Vagina (tissue), 2 donors: ENCODE measurements at regions not wholly inside any gene's neighbourhood (a gene's known extent, or its start where the extent isn't known, plus 50 kb on each side); places are given as distances from the start of the nearest gene placed in this dataset.

ENCODE experiments used
- DNase-seq, 2 donors: peaks; one replicate each; pipeline ENCODE4 v3.0.0-alpha.2; 2017; ENCODE audit errors: extremely low spot score in 2 of 2
- H3K27ac ChIP-seq: fragments of 200-600 bp; sonication (generic); one replicate; pipeline ENCODE4 v1.5.1; 2019
- H3K27me3 ChIP-seq: fragments of 200-600 bp; sonication (generic); one replicate; pipeline ENCODE4 v1.5.1; 2019
- H3K36me3 ChIP-seq, 2 donors: fragments of 200-600 bp; sonication (generic); one replicate each; pipeline ENCODE4 v1.5.1; 2017 to 2019
- H3K4me1 ChIP-seq: fragments of 200-600 bp; sonication (generic); one replicate; pipeline ENCODE4 v1.5.1; 2019
- H3K4me3 ChIP-seq, 2 donors: fragments of 200-600 bp; sonication (generic); 1 replicate in 1 of 2; 2 replicates in 1 of 2; pipeline ENCODE4 v1.5.1; 2016 to 2019
- H3K9me3 ChIP-seq: fragments of 200-600 bp; sonication (generic); one replicate; pipeline ENCODE4 v1.5.1; 2019
- CTCF ChIP-seq, 3 experiments: fragments of 450-650 bp in 2 of 3; fragments of 200-600 bp in 1 of 3; sonication (generic) in 1 of 3; IDR thresholded peaks; one replicate each; pipeline ENCODE4 v1.5.1; 2017 to 2019; ENCODE audit warnings: antibody characterized with exemption in 3 of 3, mild to moderate bottlenecking in 2 of 3, moderate library complexity in 2 of 3
- POLR2A ChIP-seq, 2 donors: fragments of 450-650 bp; IDR thresholded peaks; one replicate each; pipeline ENCODE4 v1.6.1; 2017; ENCODE audit warnings: antibody characterized with exemption in 2 of 2, mild to moderate bottlenecking in 2 of 2, moderate library complexity in 2 of 2
- POLR2AphosphoS5 ChIP-seq, 2 donors: sonication (generic); formaldehyde crosslinking; IDR thresholded peaks; one replicate each; pipeline ENCODE4 v1.9.0; 2017; ENCODE audit warnings: antibody characterized with exemption in 2 of 2, mild to moderate bottlenecking in 2 of 2, low read depth in 1 of 2; ENCODE audit not compliant: insufficient read depth in 1 of 2
- intact Hi-C: fragments of 100-400 bp; cut with DNase I; formaldehyde crosslinking; loops from one replicate; pipeline ENCODE4 v1.15.1; 2023

GRCh38 chr1:36743286-36744005 lies 260.7 kb upstream of the CSF3R start:
- DNase-seq = no peak
- no peaks in the 10 kb centered on the region for H3K27me3 ChIP-seq
- no peaks in the 10 kb centered on the region for H3K36me3 ChIP-seq
- TF ChIP-seq POLR2AphosphoS5 (IDR thresholded peaks at IDR 0.05; ENCODE audit: insufficient read depth in 1 of 2, low read depth in 1 of 2) = no peak
- TF ChIP-seq POLR2A (IDR thresholded peaks at IDR 0.05) = no peak
- no peak for TF ChIP-seq CTCF (IDR thresholded peaks at IDR 0.05)
- no peaks in the 10 kb centered on the region for H3K4me1 ChIP-seq
- intact Hi-C loops = no loop called here
- H3K27ac ChIP-seq = no peak overlapping the region
- no peaks in the 10 kb centered on the region for H3K9me3 ChIP-seq
- no peak overlapping the region for H3K4me3 ChIP-seq

- intact Hi-C loops = no loop called here
- Histone ChIP-seq H3K27me3 (no peaks in the 10 kb centered on the region), H3K36me3 (no peaks in the 10 kb centered on the region), H3K9me3 (no peaks in the 10 kb centered on the region), H3K4me1 (no peaks in the 10 kb centered on the region), H3K4me3 (no peak overlapping the region), H3K27ac (no peak overlapping the region)
- no peak for TF ChIP-seq POLR2AphosphoS5 (IDR thresholded peaks at IDR 0.05; ENCODE audit: insufficient read depth in 1 of 2, low read depth in 1 of 2)
- no peak for TF ChIP-seq POLR2A (IDR thresholded peaks at IDR 0.05)
- no peak for TF ChIP-seq CTCF (IDR thresholded peaks at IDR 0.05)
- DNase-seq = no peak
Measured at GRCh38 chr1:36741066-36741465, 258.4 kb upstream of the CSF3R start.

GRCh38 chr1:36740446-36740845 lies 257.7 kb upstream of the CSF3R start:
- Histone ChIP-seq H3K9me3 (no peaks in the 10 kb centered on the region), H3K36me3 (no peaks in the 10 kb centered on the region), H3K27ac (no peak overlapping the region), H3K27me3 (no peaks in the 10 kb centered on the region), H3K4me1 (no peaks in the 10 kb centered on the region), H3K4me3 (no peak overlapping the region)
- TF ChIP-seq CTCF (IDR thresholded peaks at IDR 0.05) (no peak), POLR2A (IDR thresholded peaks at IDR 0.05) (no peak), POLR2AphosphoS5 (IDR thresholded peaks at IDR 0.05; ENCODE audit: insufficient read depth in 1 of 2, low read depth in 1 of 2) (no peak)
- no peak for DNase-seq
- intact Hi-C loops = no loop called here

GRCh38 chr1:36739703-36740289 lies 257.1 kb upstream of the CSF3R start:
- TF ChIP-seq CTCF (IDR thresholded peaks at IDR 0.05) (no peak), POLR2A (IDR thresholded peaks at IDR 0.05) (no peak), POLR2AphosphoS5 (IDR thresholded peaks at IDR 0.05; ENCODE audit: insufficient read depth in 1 of 2, low read depth in 1 of 2) (no peak)
- no peaks in the 10 kb centered on the region for H3K9me3 ChIP-seq
- no peak overlapping the region for H3K27ac ChIP-seq
- intact Hi-C loops = no loop called here
- no peaks in the 10 kb centered on the region for H3K4me1 ChIP-seq
- H3K27me3 ChIP-seq = no peaks in the 10 kb centered on the region
- H3K4me3 ChIP-seq = no peak overlapping the region
- no peak for DNase-seq
- H3K36me3 ChIP-seq = no peaks in the 10 kb centered on the region

GRCh38 chr1:36738245-36738644 lies 255.5 kb upstream of the CSF3R start:
- no peak overlapping the region for H3K27ac ChIP-seq
- no peak for TF ChIP-seq CTCF (IDR thresholded peaks at IDR 0.05)
- TF ChIP-seq POLR2A (IDR thresholded peaks at IDR 0.05) = no peak
- TF ChIP-seq POLR2AphosphoS5 (IDR thresholded peaks at IDR 0.05; ENCODE audit: insufficient read depth in 1 of 2, low read depth in 1 of 2) = no peak
- no peaks in the 10 kb centered on the region for H3K27me3 ChIP-seq
- H3K9me3 ChIP-seq = no peaks in the 10 kb centered on the region
- no peak overlapping the region for H3K4me3 ChIP-seq
- no peaks in the 10 kb centered on the region for H3K36me3 ChIP-seq
- peak in 1 of 2 donors; percentile 79 for DNase-seq
- H3K4me1 ChIP-seq = no peaks in the 10 kb centered on the region
- intact Hi-C loops = no loop called here
